Fibroblast of lung (primary cell): ENCODE measurements at regions not wholly inside any gene's neighbourhood (a gene's known extent, or its start where the extent isn't known, plus 50 kb on each side); places are given as distances from the start of the nearest gene placed in this dataset.
A peak's percentile ranks its signal among the peaks of the same experiment; 100 is the strongest.
"Not testable (repeated sequence)": the region's sequence is repeated elsewhere in the genome, so short reads cannot be mapped to it uniquely, and the experiment has no call there.

Source experiments
- DNase-seq, 2 donors: peaks; one replicate each; pipeline versions ENCODE4 v3.0.0 to v3.0.0-alpha.2; 2010; ENCODE audit warnings: low read depth in 2 of 2
- H2AFZ ChIP-seq: 2 replicates; pipeline ENCODE4 v1.5.1; 2012; ENCODE audit warnings: low read length, control low read depth, inconsistent platforms
- H3K27ac ChIP-seq: 2 replicates; pipeline ENCODE4 v1.5.1; 2011; ENCODE audit warnings: low read length, control low read depth; ENCODE audit not compliant: insufficient read depth
- H3K27me3 ChIP-seq: 2 replicates; pipeline ENCODE4 v1.5.1; 2011; ENCODE audit warnings: mild to moderate bottlenecking, low read length; ENCODE audit not compliant: control insufficient read depth, insufficient read depth
- H3K36me3 ChIP-seq: 2 replicates; pipeline ENCODE4 v1.5.1; 2011; ENCODE audit warnings: low read length; ENCODE audit not compliant: control insufficient read depth, insufficient read depth
- H3K4me1 ChIP-seq: 2 replicates; pipeline ENCODE4 v1.5.1; 2011; ENCODE audit warnings: low read length; ENCODE audit not compliant: control insufficient read depth, insufficient read depth; ENCODE audit errors: extremely low read depth
- H3K4me2 ChIP-seq: 2 replicates; pipeline ENCODE4 v1.5.1; 2011; ENCODE audit warnings: low read length, control low read depth; ENCODE audit not compliant: insufficient read depth; ENCODE audit errors: extremely low read depth
- H3K4me3 ChIP-seq, 4 experiments: fragments of 200-600 bp in 1 of 4; sonication (generic) in 1 of 4; replicated peaks in 1 of 4; 2 replicates each; pipeline ENCODE4 v1.5.1; 2011 to 2016; ENCODE audit warnings: low read length in 4 of 4, low read depth in 3 of 4, mild to moderate bottlenecking in 3 of 4, control low read depth in 2 of 4, inconsistent platforms in 1 of 4, mixed read lengths in 1 of 4; ENCODE audit not compliant: insufficient read depth in 1 of 4; ENCODE audit errors: control extremely low read depth in 1 of 4
- H3K79me2 ChIP-seq: 2 replicates; pipeline ENCODE4 v1.5.1; 2012; ENCODE audit warnings: mild to moderate bottlenecking, low read length, inconsistent platforms; ENCODE audit not compliant: control insufficient read depth, insufficient read depth
- H3K9ac ChIP-seq: 2 replicates; pipeline ENCODE4 v1.5.1; 2011; ENCODE audit warnings: mild to moderate bottlenecking, low read length, control low read depth; ENCODE audit not compliant: insufficient read depth
- H3K9me3 ChIP-seq: 2 replicates; pipeline ENCODE4 v1.5.1; 2012; ENCODE audit warnings: low read depth, low read length; ENCODE audit not compliant: control insufficient read depth, insufficient read depth
- H4K20me1 ChIP-seq: 2 replicates; pipeline ENCODE4 v1.5.1; 2011; ENCODE audit warnings: low read length; ENCODE audit not compliant: control insufficient read depth, insufficient read depth; ENCODE audit errors: extremely low read depth
- EZH2 ChIP-seq: IDR thresholded peaks from 2 replicates; pipeline ENCODE4 v1.5.1; 2012; ENCODE audit warnings: low read length, control low read depth, mild to moderate bottlenecking; ENCODE audit errors: missing control alignments
- TF ChIP-seq, protein P1 (sequence below), 2 donors: IDR thresholded peaks in 1 of 2; conservative IDR thresholded peaks in 1 of 2; 1 replicate in 1 of 2; 2 replicates in 1 of 2; pipeline ENCODE4 v1.5.1; 2011 to 2012; ENCODE audit warnings: low read length in 2 of 2, control low read depth in 1 of 2, inconsistent platforms in 1 of 2, low read depth in 1 of 2, mild to moderate bottlenecking in 1 of 2

DNA sequence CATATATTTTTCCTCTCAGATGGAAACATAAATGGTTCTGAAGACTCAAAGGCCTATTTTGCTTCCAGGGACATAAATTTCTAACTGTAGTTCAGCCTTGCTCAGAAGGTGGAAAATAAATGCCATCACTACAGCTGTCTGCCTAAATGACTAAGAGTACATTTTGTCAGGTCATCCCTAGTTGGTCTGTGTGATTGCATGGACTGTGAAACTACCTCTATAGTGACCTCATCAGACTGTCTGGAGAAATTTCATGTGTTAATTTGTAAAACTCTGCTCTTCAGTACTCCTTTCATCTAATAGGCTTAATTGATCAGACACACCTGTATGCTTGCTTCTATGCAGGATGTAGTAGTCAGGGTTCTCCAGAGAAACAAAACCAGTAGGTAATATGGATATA, 886.9 kb downstream of the AMY1C start:
- no peaks in the 10 kb centered on the region for H3K36me3 ChIP-seq
- no peak overlapping the region for H3K9ac ChIP-seq
- no peak overlapping the region for H2AFZ ChIP-seq
- H3K4me1 ChIP-seq: no peaks in the 10 kb centered on the region
- H3K27me3 ChIP-seq: no peaks in the 10 kb centered on the region
- no peaks in the 10 kb centered on the region for H4K20me1 ChIP-seq
- H3K4me3 ChIP-seq: no peak overlapping the region
- TF ChIP-seq, protein P1, sequence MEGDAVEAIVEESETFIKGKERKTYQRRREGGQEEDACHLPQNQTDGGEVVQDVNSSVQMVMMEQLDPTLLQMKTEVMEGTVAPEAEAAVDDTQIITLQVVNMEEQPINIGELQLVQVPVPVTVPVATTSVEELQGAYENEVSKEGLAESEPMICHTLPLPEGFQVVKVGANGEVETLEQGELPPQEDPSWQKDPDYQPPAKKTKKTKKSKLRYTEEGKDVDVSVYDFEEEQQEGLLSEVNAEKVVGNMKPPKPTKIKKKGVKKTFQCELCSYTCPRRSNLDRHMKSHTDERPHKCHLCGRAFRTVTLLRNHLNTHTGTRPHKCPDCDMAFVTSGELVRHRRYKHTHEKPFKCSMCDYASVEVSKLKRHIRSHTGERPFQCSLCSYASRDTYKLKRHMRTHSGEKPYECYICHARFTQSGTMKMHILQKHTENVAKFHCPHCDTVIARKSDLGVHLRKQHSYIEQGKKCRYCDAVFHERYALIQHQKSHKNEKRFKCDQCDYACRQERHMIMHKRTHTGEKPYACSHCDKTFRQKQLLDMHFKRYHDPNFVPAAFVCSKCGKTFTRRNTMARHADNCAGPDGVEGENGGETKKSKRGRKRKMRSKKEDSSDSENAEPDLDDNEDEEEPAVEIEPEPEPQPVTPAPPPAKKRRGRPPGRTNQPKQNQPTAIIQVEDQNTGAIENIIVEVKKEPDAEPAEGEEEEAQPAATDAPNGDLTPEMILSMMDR (conservative IDR thresholded peaks at IDR 0.05 in 1 of 2, IDR thresholded peaks at IDR 0.05 in 1 of 2; ENCODE audit: low read depth in 1 of 2, low read length in 2 of 2): no peak
- TF ChIP-seq EZH2: no peak
- H3K27ac ChIP-seq: no peak overlapping the region
- H3K79me2 ChIP-seq: no peaks in the 10 kb centered on the region
- H3K9me3 ChIP-seq: no peaks in the 10 kb centered on the region
- H3K4me2 ChIP-seq: no peak overlapping the region
- DNase-seq: no peak

DNA sequence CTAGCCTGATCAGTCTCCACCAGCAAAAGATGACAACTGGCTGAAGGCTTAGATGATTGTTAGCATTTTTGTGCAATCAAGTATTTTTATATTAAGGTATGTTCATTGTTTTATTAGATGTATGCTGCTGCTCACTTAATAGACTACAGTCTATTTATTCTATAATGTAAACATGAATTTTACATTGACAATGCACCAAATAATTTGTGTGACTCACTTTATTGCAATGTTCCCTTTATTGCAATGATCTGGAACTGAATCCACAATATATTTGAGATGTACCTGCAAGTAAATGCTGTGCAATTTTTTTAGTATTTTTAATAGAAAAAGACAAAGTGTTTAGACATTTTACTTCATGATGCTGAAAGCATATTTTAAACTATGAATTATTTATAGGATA, 896.5 kb downstream of the AMY1C start:
- Histone ChIP-seq H2AFZ (no peak overlapping the region), H3K4me3 (no peak overlapping the region)

DNA sequence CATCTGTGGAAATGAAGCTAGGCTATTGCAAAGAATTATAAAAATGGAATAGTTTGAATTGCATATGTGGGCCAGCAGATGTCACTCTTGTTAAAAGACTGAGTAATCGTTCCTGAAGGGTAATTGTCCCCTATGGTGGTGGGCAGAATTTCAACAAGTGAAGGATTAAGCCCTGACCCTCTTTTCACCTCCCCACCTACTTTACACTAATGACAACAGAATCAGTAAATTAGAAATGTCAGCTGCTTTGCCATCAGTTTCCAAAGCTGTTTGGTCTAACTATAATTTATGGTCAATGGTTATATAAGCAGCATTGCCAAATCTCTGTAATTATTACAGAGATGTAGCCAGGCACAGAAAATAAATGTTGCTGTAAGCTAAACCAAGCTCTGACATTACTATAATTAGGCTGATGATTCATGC, 898.6 kb downstream of the AMY1C start:
- no peak overlapping the region for H3K4me2 ChIP-seq
- H3K4me3 ChIP-seq: no peak overlapping the region
- no peak overlapping the region for H3K27ac ChIP-seq
- no peak for TF ChIP-seq EZH2
- TF ChIP-seq, protein P1 (conservative IDR thresholded peaks at IDR 0.05 in 1 of 2, IDR thresholded peaks at IDR 0.05 in 1 of 2; ENCODE audit: low read depth in 1 of 2, low read length in 2 of 2): peak in 1 of 2 donors; percentile 28
- no peaks in the 10 kb centered on the region for H3K79me2 ChIP-seq
- H3K27me3 ChIP-seq: no peaks in the 10 kb centered on the region
- no peak overlapping the region for H2AFZ ChIP-seq
- peaks cover 1% of the 10 kb centered on the region for H4K20me1 ChIP-seq
- no peaks in the 10 kb centered on the region for H3K9me3 ChIP-seq
- H3K36me3 ChIP-seq: no peaks in the 10 kb centered on the region
- no peaks in the 10 kb centered on the region for H3K4me1 ChIP-seq
- no peak overlapping the region for H3K9ac ChIP-seq
- DNase-seq: no peak

More for the DNA sequence above, 896.5 kb downstream of the AMY1C start:
- Histone ChIP-seq H3K36me3 (no peaks in the 10 kb centered on the region), H3K9me3 (no peaks in the 10 kb centered on the region), H3K27me3 (no peaks in the 10 kb centered on the region), H3K79me2 (no peaks in the 10 kb centered on the region), H3K4me2 (no peak overlapping the region), H4K20me1 (peaks cover 1% of the 10 kb centered on the region), H3K9ac (no peak overlapping the region), H3K27ac (no peak overlapping the region), H3K4me1 (no peaks in the 10 kb centered on the region)
- TF ChIP-seq EZH2: no peak
- TF ChIP-seq, protein P1 (conservative IDR thresholded peaks at IDR 0.05 in 1 of 2, IDR thresholded peaks at IDR 0.05 in 1 of 2; ENCODE audit: low read depth in 1 of 2, low read length in 2 of 2): no peak
- DNase-seq: no peak

DNA sequence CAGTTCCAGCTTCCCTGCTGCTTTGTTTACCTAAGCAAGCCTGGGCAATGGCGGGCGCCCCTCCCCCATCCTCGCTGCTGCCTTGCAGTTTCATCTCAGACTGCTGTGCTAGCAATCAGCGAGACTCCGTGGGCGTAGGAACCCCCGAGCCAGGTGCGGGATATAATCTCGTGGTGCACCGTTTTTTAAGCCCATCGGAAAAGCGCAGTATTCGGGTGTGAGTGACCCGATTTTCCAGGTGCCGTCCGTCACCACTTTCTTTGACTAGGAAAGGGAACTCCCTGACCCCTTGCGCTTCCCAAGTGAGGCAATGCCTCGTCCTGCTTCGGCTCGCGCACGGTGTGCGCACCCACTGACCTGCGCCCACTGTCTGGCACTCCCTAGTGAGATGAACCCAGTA, 914.7 kb downstream of the AMY1C start:
- not testable (repeated sequence) for H3K79me2 ChIP-seq, H3K27me3 ChIP-seq, H4K20me1 ChIP-seq, H3K9me3 ChIP-seq, H3K36me3 ChIP-seq, H3K27ac ChIP-seq, H3K9ac ChIP-seq, H3K4me2 ChIP-seq, H2AFZ ChIP-seq, H3K4me3 ChIP-seq, H3K4me1 ChIP-seq, DNase-seq
